H1 (cell line): ENCODE measurements at regions not wholly inside any gene's neighbourhood (a gene's known extent, or its start where the extent isn't known, plus 50 kb on each side); places are given as distances from the start of the nearest gene placed in this dataset.

ENCODE experiments used
- CTCF ChIA-PET: fragments of 300-600 bp; sonication (Branson Sonifier 250); formaldehyde crosslinking; loops from one replicate; lab custom pipeline; 2021; ENCODE audit not compliant: partially characterized antibody; lab: Charles Lee
- POLR2A ChIA-PET: fragments of 300-600 bp; sonication (Branson Sonifier 250); formaldehyde crosslinking; loops from one replicate; lab custom pipeline; 2021; ENCODE audit warnings: inconsistent platforms; ENCODE audit not compliant: partially characterized antibody; lab: Charles Lee
- DNase-seq, 2 experiments: peaks; one replicate each; pipeline versions ENCODE4 v3.0.0 to v3.0.0-alpha.2; 2010 to 2022; ENCODE audit warnings: low spot score in 2 of 2, low read depth in 1 of 2, mixed read lengths in 1 of 2
- FAIRE-seq: peaks from 2 replicates; lab custom pipeline; 2011; peaks lifted over from hg19 to GRCh38; lab: Jason Lieb, UNC
- H2AFZ ChIP-seq: 2 replicates; pipeline ENCODE4 v1.8.1; 2012; ENCODE audit warnings: low read length, inconsistent platforms
- H2AK5ac ChIP-seq: 2 replicates; pipeline ENCODE4 v1.6.1; 2013; ENCODE audit warnings: low read depth, low read length
- H2BK120ac ChIP-seq: replicated peaks from 2 replicates; pipeline ENCODE3; 2013; ENCODE audit warnings: low read depth, low read length, inconsistent platforms
- H2BK12ac ChIP-seq: 2 replicates; pipeline ENCODE4 v1.6.1; 2013; ENCODE audit warnings: low read depth, low read length
- H2BK15ac ChIP-seq: 2 replicates; pipeline ENCODE4 v1.6.1; 2013; ENCODE audit warnings: low read length
- H2BK20ac ChIP-seq: 2 replicates; pipeline ENCODE4 v1.6.1; 2013; ENCODE audit warnings: low read length
- H2BK5ac ChIP-seq: 2 replicates; pipeline ENCODE4 v1.6.1; 2013; ENCODE audit warnings: low read depth, low read length
- H3K14ac ChIP-seq: 2 replicates; pipeline ENCODE4 v1.6.1; 2013; ENCODE audit warnings: inconsistent platforms; ENCODE audit not compliant: insufficient read length
- H3K18ac ChIP-seq: 2 replicates; pipeline ENCODE4 v1.6.1; 2013; ENCODE audit warnings: low read length; ENCODE audit errors: extremely low read depth
- H3K23ac ChIP-seq: 2 replicates; pipeline ENCODE4 v1.6.1; 2013; ENCODE audit warnings: inconsistent platforms; ENCODE audit not compliant: insufficient read length
- H3K23me2 ChIP-seq: 2 replicates; pipeline ENCODE4 v1.6.1; 2013; ENCODE audit warnings: low read depth, low read length
- H3K27ac ChIP-seq: 2 replicates; pipeline ENCODE4 v1.6.1; 2011; ENCODE audit warnings: low read depth, low read length, inconsistent platforms
- H3K27me3 ChIP-seq, 4 experiments: replicated peaks in 1 of 4; 1 replicate in 1 of 4; 2 replicates in 3 of 4; pipeline versions ENCODE4 v1.6.1 to v1.8.1; 2011 to 2013; ENCODE audit warnings: low read length in 3 of 4, mild to moderate bottlenecking in 3 of 4, inconsistent platforms in 2 of 4, mixed read lengths in 2 of 4, moderate library complexity in 1 of 4; ENCODE audit not compliant: control insufficient read depth in 3 of 4, insufficient read depth in 3 of 4; ENCODE audit errors: extremely low read depth in 1 of 4
- H3K36me3 ChIP-seq, 4 experiments: 2 replicates each; pipeline versions ENCODE4 v1.6.1 to v1.8.1; 2011 to 2013; ENCODE audit warnings: mild to moderate bottlenecking in 4 of 4, low read length in 3 of 4, moderate library complexity in 2 of 4, control low read depth in 1 of 4, inconsistent platforms in 1 of 4; ENCODE audit not compliant: insufficient read depth in 4 of 4, control insufficient read depth in 2 of 4
- H3K4ac ChIP-seq: replicated peaks from 2 replicates; pipeline ENCODE3; 2013; ENCODE audit warnings: low read length, low read depth, mixed read lengths, inconsistent platforms; ENCODE audit not compliant: insufficient read length
- H3K4me1 ChIP-seq, 4 experiments: replicated peaks in 1 of 4; 1 replicate in 1 of 4; 2 replicates in 3 of 4; pipeline versions ENCODE4 v1.6.1 to v1.8.1; 2011 to 2013; ENCODE audit warnings: low read length in 3 of 4, inconsistent platforms in 2 of 4, mixed read lengths in 1 of 4; ENCODE audit not compliant: insufficient read depth in 4 of 4, control insufficient read depth in 3 of 4
- H3K4me2 ChIP-seq, 2 experiments: 2 replicates each; pipeline versions ENCODE4 v1.6.1 to v1.8.1; 2011 to 2013; ENCODE audit warnings: low read depth in 2 of 2, low read length in 2 of 2, control low read depth in 1 of 2, inconsistent platforms in 1 of 2, mild to moderate bottlenecking in 1 of 2; ENCODE audit not compliant: insufficient read depth in 1 of 2
- H3K4me3 ChIP-seq, 4 experiments: fragments of 200-600, 300-600 bp in 1 of 4; sonication (generic), shearing (Covaris generic), sonication (Bioruptor Twin) in 1 of 4; 2 replicates each; pipeline versions ENCODE4 v1.5.1 to v1.8.1; 2011 to 2016; ENCODE audit warnings: low read length in 4 of 4, low read depth in 3 of 4, control low read depth in 2 of 4, inconsistent platforms in 2 of 4, mild to moderate bottlenecking in 2 of 4, mixed read lengths in 1 of 4, moderate library complexity in 1 of 4; ENCODE audit not compliant: insufficient read depth in 2 of 4; ENCODE audit errors: extremely low read depth in 1 of 4
- H3K56ac ChIP-seq: replicated peaks from 2 replicates; pipeline ENCODE3; 2013; ENCODE audit warnings: low read depth, mild to moderate bottlenecking, mixed read lengths, low read length, inconsistent platforms; ENCODE audit not compliant: insufficient read length
- H3K79me1 ChIP-seq: 2 replicates; pipeline ENCODE4 v1.6.1; 2013; ENCODE audit warnings: low read depth, low read length, control low read depth
- H3K79me2 ChIP-seq, 2 experiments: 2 replicates each; pipeline versions ENCODE4 v1.6.1 to v1.8.1; 2012 to 2013; ENCODE audit warnings: low read length in 2 of 2, mild to moderate bottlenecking in 2 of 2, inconsistent platforms in 1 of 2; ENCODE audit not compliant: insufficient read depth in 2 of 2, control insufficient read depth in 1 of 2
- H3K9ac ChIP-seq, 4 experiments: replicated peaks in 1 of 4; 1 replicate in 1 of 4; 2 replicates in 3 of 4; pipeline versions ENCODE4 v1.6.1 to v1.8.1; 2011 to 2013; ENCODE audit warnings: low read depth in 3 of 4, low read length in 3 of 4, control low read depth in 2 of 4, mild to moderate bottlenecking in 2 of 4, moderate library complexity in 2 of 4, inconsistent platforms in 1 of 4; ENCODE audit errors: extremely low read depth in 1 of 4
- H3K9me3 ChIP-seq, 2 experiments: 2 replicates each; pipeline versions ENCODE4 v1.6.1 to v1.8.1; 2012 to 2013; ENCODE audit warnings: mild to moderate bottlenecking in 2 of 2, moderate library complexity in 2 of 2, control low read depth in 1 of 2, inconsistent platforms in 1 of 2, low read depth in 1 of 2, low read length in 1 of 2, mixed read lengths in 1 of 2; ENCODE audit not compliant: insufficient read depth in 2 of 2
- H4K20me1 ChIP-seq, 2 experiments: replicated peaks in 1 of 2; 2 replicates each; pipeline versions ENCODE3 to v1.8.1; 2011 to 2013; ENCODE audit warnings: inconsistent platforms in 2 of 2, low read length in 2 of 2, mild to moderate bottlenecking in 1 of 2; ENCODE audit not compliant: insufficient read depth in 2 of 2, control insufficient read depth in 1 of 2
- H4K5ac ChIP-seq: 2 replicates; pipeline ENCODE4 v1.6.1; 2013; ENCODE audit warnings: low read length, low read depth, mixed read lengths, inconsistent platforms; ENCODE audit not compliant: insufficient read length
- H4K8ac ChIP-seq: 2 replicates; pipeline ENCODE4 v1.8.0; 2013; ENCODE audit warnings: mild to moderate bottlenecking, moderate library complexity, low read length, inconsistent platforms; ENCODE audit not compliant: insufficient read depth; ENCODE audit errors: extremely low read depth
- H4K91ac ChIP-seq: replicated peaks from 2 replicates; pipeline ENCODE3; 2013; ENCODE audit warnings: low read length, mixed read lengths, inconsistent platforms; ENCODE audit not compliant: insufficient read length
- BACH1 ChIP-seq: IDR thresholded peaks from 2 replicates; pipeline ENCODE4 v1.6.1; 2012; ENCODE audit warnings: low read length, improper control_type of control experiment
- CBX5 ChIP-seq: fragments of 300-800, 300-1000 bp; sonication (generic); IDR thresholded peaks from 2 replicates; pipeline ENCODE4 v1.7.1; 2016; ENCODE audit warnings: antibody characterized with exemption, low read length, low read depth
- CTCF ChIP-seq, 3 experiments: IDR thresholded peaks; 1 replicate in 2 of 3; 2 replicates in 1 of 3; pipeline versions ENCODE4 v1.5.1 to v1.6.1; 2011; ENCODE audit warnings: low read length in 3 of 3, mild to moderate bottlenecking in 3 of 3, inconsistent platforms in 2 of 3, low read depth in 1 of 3, moderate library complexity in 1 of 3; ENCODE audit not compliant: insufficient read depth in 1 of 3; ENCODE audit errors: control extremely low read depth in 1 of 3
- EP300 ChIP-seq, 2 experiments: IDR thresholded peaks; 1 replicate in 1 of 2; 2 replicates in 1 of 2; pipeline ENCODE4 v1.6.1; 2011 to 2012; ENCODE audit warnings: low read depth in 2 of 2, low read length in 2 of 2, mild to moderate bottlenecking in 2 of 2, borderline replicate concordance in 1 of 2, inconsistent platforms in 1 of 2, moderate library complexity in 1 of 2
- MAFK ChIP-seq: IDR thresholded peaks from 2 replicates; pipeline ENCODE4 v1.6.1; 2012; ENCODE audit warnings: low read depth, mild to moderate bottlenecking, improper control_type of control experiment, low read length
- NRF1 ChIP-seq: IDR thresholded peaks from 2 replicates; pipeline ENCODE4 v1.6.1; 2011; ENCODE audit warnings: mild to moderate bottlenecking, low read depth, low read length, improper control_type of control experiment
- RAD21 ChIP-seq, 2 experiments: IDR thresholded peaks in 1 of 2; conservative IDR thresholded peaks in 1 of 2; 2 replicates each; pipeline ENCODE4 v1.6.1; 2011; ENCODE audit warnings: low read depth in 2 of 2, low read length in 2 of 2, improper control_type of control experiment in 1 of 2, inconsistent platforms in 1 of 2, mild to moderate bottlenecking in 1 of 2, moderate library complexity in 1 of 2
- SP4 ChIP-seq: IDR thresholded peaks from 2 replicates; pipeline ENCODE4 v1.6.1; 2012; ENCODE audit warnings: low read length, inconsistent platforms
- TEAD4 ChIP-seq: IDR thresholded peaks from 2 replicates; pipeline ENCODE4 v1.6.1; 2012; ENCODE audit warnings: low read depth, low read length, inconsistent platforms, mixed read lengths
- WGBS, 2 experiments: shearing (Covaris generic) in 1 of 2; methylation state at CpG; one replicate each; pipeline versions ENCODE4 v1.1.6 to v1.1.7; 2013 to 2015; ENCODE audit warnings: low lambda C conversion rate in 2 of 2, mixed read lengths in 2 of 2, inconsistent platforms in 1 of 2, low coverage in 1 of 2, missing lambda C conversion rate in 1 of 2; ENCODE audit not compliant: insufficient replicate concordance in 2 of 2, insufficient coverage in 1 of 2, insufficient read length in 1 of 2; ENCODE audit errors: extremely low coverage in 1 of 2, missing lambda C conversion rate in 1 of 2; 5-methylcytosine and 5-hydroxymethylcytosine counted together

- POLR2A ChIA-PET = interaction anchor here (0.7 kb wide), 1 partner anchor 15 kb away, joined by 3 read pairs; no protein-coding TSS in a partner anchor
- Histone ChIP-seq H4K5ac (no peak overlapping the region), H2AFZ (no peak overlapping the region), H3K79me1 (no peaks in the 10 kb centered on the region), H4K8ac (no peak overlapping the region), H3K27ac (no peak overlapping the region; the same call in 1 of the 2 replicates), H2BK12ac (peak overlapping the region; percentile 52; the same call in 1 of the 2 replicates), H3K23ac (no peak overlapping the region), H3K9me3 (no peaks in the 10 kb centered on the region), H3K27me3 (no peaks in the 10 kb centered on the region), H3K23me2 (no peaks in the 10 kb centered on the region), H2BK20ac (no peak overlapping the region), H3K4me3 (peak overlapping the region in 1 of 4 experiments; percentile 24; a peak in 1 of 8 replicates), H2BK15ac (no peak overlapping the region), H3K9ac (no peak overlapping the region), H4K20me1 (no peaks in the 10 kb centered on the region), H2BK5ac (no peak overlapping the region; the same call in 1 of the 2 replicates), H3K56ac (no peak overlapping the region), H3K4me2 (peak overlapping the region; percentile 30 to 38; a peak in 3 of 4 replicates), H3K18ac (no peak overlapping the region), H3K4ac (no peak overlapping the region), H2BK120ac (no peak overlapping the region), H2AK5ac (no peak overlapping the region; the same call in 1 of the 2 replicates), H3K4me1 (peaks cover 0 to 14% (median 3%) of the 10 kb centered on the region in 4 experiments; a peak in 4 of 7 replicates), H4K91ac (no peak overlapping the region), H3K14ac (no peak overlapping the region), H3K79me2 (no peaks in the 10 kb centered on the region), H3K36me3 (no peaks in the 10 kb centered on the region)
- FAIRE-seq = peak; percentile 19
- DNase-seq = peak in 1 of 2 experiments; percentile 5
- 40% methylated on average over 4 of the region's 4 CpGs; no CpG with 5 or more reads in 1 of the 2 experiments for WGBS, 2 experiments
- CTCF ChIA-PET = interaction anchor here (0.6 kb wide), 1 partner anchor 9 kb away, joined by 3 read pairs; no protein-coding TSS in a partner anchor
- TF ChIP-seq SP4 (no peak), NRF1 (no peak), BACH1 (peak; percentile 96), RAD21 (IDR thresholded peaks at IDR 0.05 in 1 of 2, conservative IDR thresholded peaks at IDR 0.05 in 1 of 2; ENCODE audit: low read depth in 2 of 2, low read length in 2 of 2) (no peak), TEAD4 (0 out of 2 replicates have a peak, but pooled peaks have one; percentile 7), CBX5 (no peak), MAFK (peak; percentile 92), CTCF (IDR thresholded peaks at IDR 0.05; ENCODE audit: control extremely low read depth in 1 of 3, insufficient read depth in 1 of 3, low read depth in 1 of 3, low read length in 3 of 3) (no peak), EP300 (IDR thresholded peaks at IDR 0.05; ENCODE audit: borderline replicate concordance in 1 of 2, low read depth in 2 of 2, low read length in 2 of 2) (peak in 1 of 2 experiments; percentile 86; a peak in 1 of 3 replicates)
Measured at GRCh38 chr5:166883016-166883415, 1408.4 kb upstream of the WWC1 start.
